ENCODE measurements at regions not wholly inside any gene's neighbourhood (a gene's known extent, or its start where the extent isn't known, plus 50 kb on each side); places are given as distances from the start of the nearest gene placed in this dataset.
A peak's percentile ranks its signal among the peaks of the same experiment; 100 is the strongest.

GRCh38 chr6:126227833-126228702 is 111.8 kb upstream of the CENPW start:
- Histone ChIP-seq H3K4me1 (ENCODE audit: insufficient read depth, low read length) (no peaks in the 10 kb centered on the region), H3K79me2 (ENCODE audit: insufficient read depth, low read length) (no peaks in the 10 kb centered on the region), H3K4me2 (ENCODE audit: low read length) (no peak overlapping the region), H3K27me3 (ENCODE audit: insufficient read depth, low read length) (no peaks in the 10 kb centered on the region), H2AFZ (ENCODE audit: low read depth, low read length) (no peak overlapping the region), H4K20me1 (ENCODE audit: insufficient read depth, low read length) (no peaks in the 10 kb centered on the region), H3K4me3 (ENCODE audit: insufficient read depth, low read depth, low read length) (no peak overlapping the region), H3K27ac (ENCODE audit: low read depth, low read length) (no peak overlapping the region), H3K36me3 (ENCODE audit: insufficient read depth, low read length) (no peaks in the 10 kb centered on the region), H3K9me3 (ENCODE audit: insufficient read depth, low read depth, low read length) (no peaks in the 10 kb centered on the region), H3K9ac (ENCODE audit: low read length) (no peak overlapping the region)
- Mint-ChIP-seq H3K36me3 (ENCODE audit: low read depth, unreplicated experiment) (no peaks in the 10 kb centered on the region), H3K4me3 (ENCODE audit: unreplicated experiment) (no peak overlapping the region), H3K4me1 (ENCODE audit: low read depth, unreplicated experiment) (no peaks in the 10 kb centered on the region), H3K9me3 (ENCODE audit: unreplicated experiment) (no peaks in the 10 kb centered on the region), H3K27ac (ENCODE audit: unreplicated experiment) (no peak overlapping the region), H3K27me3 (ENCODE audit: low read depth, unreplicated experiment) (no peaks in the 10 kb centered on the region)
- DNase-seq (ENCODE audit: low read depth): no peak
- TF ChIP-seq EZH2 (IDR thresholded peaks at IDR 0.05; ENCODE audit: insufficient read depth, low read length): no peak
- TF ChIP-seq CTCF (IDR thresholded peaks at IDR 0.05; ENCODE audit: insufficient read depth, low read depth, low read length): no peak
- no peak for FAIRE-seq

- Mint-ChIP-seq H3K4me3 (ENCODE audit: unreplicated experiment) (no peak overlapping the region), H3K27ac (ENCODE audit: unreplicated experiment) (no peak overlapping the region), H3K4me1 (ENCODE audit: low read depth, unreplicated experiment) (no peaks in the 10 kb centered on the region), H3K27me3 (ENCODE audit: low read depth, unreplicated experiment) (no peaks in the 10 kb centered on the region), H3K36me3 (ENCODE audit: low read depth, unreplicated experiment) (no peaks in the 10 kb centered on the region), H3K9me3 (ENCODE audit: unreplicated experiment) (no peaks in the 10 kb centered on the region)
- Histone ChIP-seq H3K27ac (ENCODE audit: low read depth, low read length) (no peak overlapping the region), H3K4me3 (ENCODE audit: insufficient read depth, low read depth, low read length) (no peak overlapping the region), H3K4me1 (ENCODE audit: insufficient read depth, low read length) (no peaks in the 10 kb centered on the region), H2AFZ (ENCODE audit: low read depth, low read length) (no peak overlapping the region), H3K27me3 (ENCODE audit: insufficient read depth, low read length) (no peaks in the 10 kb centered on the region), H3K9me3 (ENCODE audit: insufficient read depth, low read depth, low read length) (no peaks in the 10 kb centered on the region), H3K79me2 (ENCODE audit: insufficient read depth, low read length) (no peaks in the 10 kb centered on the region), H4K20me1 (ENCODE audit: insufficient read depth, low read length) (no peaks in the 10 kb centered on the region), H3K9ac (ENCODE audit: low read length) (no peak overlapping the region), H3K36me3 (ENCODE audit: insufficient read depth, low read length) (no peaks in the 10 kb centered on the region), H3K4me2 (ENCODE audit: low read length) (no peak overlapping the region)
- TF ChIP-seq CTCF (IDR thresholded peaks at IDR 0.05; ENCODE audit: insufficient read depth, low read depth, low read length) (no peak), EZH2 (IDR thresholded peaks at IDR 0.05; ENCODE audit: insufficient read depth, low read length) (no peak)
- FAIRE-seq (no peak), DNase-seq (ENCODE audit: low read depth) (peak; percentile 42)
Observed at GRCh38 chr6:126232671-126233070, 107.2 kb upstream of the CENPW start.

DNA sequence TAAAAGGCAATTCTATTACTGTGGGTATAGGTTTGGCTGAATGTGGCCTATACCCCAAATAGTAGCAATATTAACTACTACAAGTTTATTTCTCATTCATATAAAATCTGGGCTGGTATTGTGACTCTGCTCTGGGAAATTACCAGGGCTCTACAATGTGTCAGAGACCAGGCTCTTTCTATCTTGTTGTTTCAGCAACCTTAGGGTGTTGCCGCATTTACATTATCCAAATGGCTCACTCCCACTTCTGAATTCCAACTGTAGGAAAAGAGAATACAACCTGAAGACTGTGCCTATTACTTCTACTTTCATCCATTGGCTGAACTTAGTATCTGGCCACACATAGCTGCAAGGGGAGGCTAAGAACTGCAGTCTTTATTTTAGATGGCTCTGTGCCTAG is 106.7 kb upstream of the CENPW start:
- no peaks in the 10 kb centered on the region for H3K27me3 Mint-ChIP-seq (ENCODE audit: low read depth, unreplicated experiment)

More for the DNA sequence above, 106.7 kb upstream of the CENPW start:
- no peak overlapping the region for H3K4me3 Mint-ChIP-seq (ENCODE audit: unreplicated experiment)
- H3K9me3 ChIP-seq (ENCODE audit: insufficient read depth, low read depth, low read length): no peaks in the 10 kb centered on the region
- no peaks in the 10 kb centered on the region for H3K79me2 ChIP-seq (ENCODE audit: insufficient read depth, low read length)
- TF ChIP-seq EZH2 (IDR thresholded peaks at IDR 0.05; ENCODE audit: insufficient read depth, low read length): no peak
- TF ChIP-seq CTCF (IDR thresholded peaks at IDR 0.05; ENCODE audit: insufficient read depth, low read depth, low read length): no peak
- no peaks in the 10 kb centered on the region for H3K36me3 ChIP-seq (ENCODE audit: insufficient read depth, low read length)
- no peaks in the 10 kb centered on the region for H4K20me1 ChIP-seq (ENCODE audit: insufficient read depth, low read length)
- no peak overlapping the region for H3K4me3 ChIP-seq (ENCODE audit: insufficient read depth, low read depth, low read length)
- H3K9ac ChIP-seq (ENCODE audit: low read length): no peak overlapping the region
- no peak overlapping the region for H2AFZ ChIP-seq (ENCODE audit: low read depth, low read length)
- no peak for FAIRE-seq
- no peaks in the 10 kb centered on the region for H3K27me3 ChIP-seq (ENCODE audit: insufficient read depth, low read length)
- no peaks in the 10 kb centered on the region for H3K4me1 Mint-ChIP-seq (ENCODE audit: low read depth, unreplicated experiment)
- no peak overlapping the region for H3K4me2 ChIP-seq (ENCODE audit: low read length)
- H3K27ac ChIP-seq (ENCODE audit: low read depth, low read length): no peak overlapping the region
- H3K27ac Mint-ChIP-seq (ENCODE audit: unreplicated experiment): no peak overlapping the region
- no peaks in the 10 kb centered on the region for H3K9me3 Mint-ChIP-seq (ENCODE audit: unreplicated experiment)
- H3K36me3 Mint-ChIP-seq (ENCODE audit: low read depth, unreplicated experiment): no peaks in the 10 kb centered on the region
- DNase-seq (ENCODE audit: low read depth): peak; percentile 8
- H3K4me1 ChIP-seq (ENCODE audit: insufficient read depth, low read length): no peaks in the 10 kb centered on the region
